ENCODE measurements at regions not wholly inside any gene's neighbourhood (a gene's known extent, or its start where the extent isn't known, plus 50 kb on each side); places are given as distances from the start of the nearest gene placed in this dataset.

DNA sequence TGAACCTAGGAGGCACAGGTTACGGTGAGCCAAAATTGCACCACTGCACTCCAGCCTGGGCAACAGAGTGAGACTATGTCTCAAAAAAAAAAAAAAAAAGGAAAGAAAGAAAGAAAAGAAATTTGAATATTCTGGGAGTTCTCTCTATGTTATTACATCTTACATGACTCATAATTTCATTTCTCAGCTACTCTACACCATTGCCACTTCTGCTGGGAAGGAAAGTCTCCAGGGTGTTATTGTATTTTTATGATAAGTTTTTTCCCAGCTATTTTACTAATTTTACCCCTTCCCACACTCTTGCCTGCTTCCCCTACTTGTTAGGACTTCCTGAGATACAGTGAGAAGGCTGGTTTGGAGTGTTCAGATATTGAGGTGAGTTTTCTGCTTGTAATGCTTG is 69.7 kb upstream of the UMPS start:
- ATAC-seq = no peak
- in situ Hi-C loops (cut with HindIII; ENCODE audit: low pct_unique_long_range_greater_than_20kb, low sequenced_read_pairs) = no loop called here
- no TSS peak for BruUV-seq (replicated peaks)
- H3K9me3 ChIP-seq (ENCODE audit: control insufficient read depth, insufficient read depth, low read depth, low read length) = no peaks in the 10 kb centered on the region
- intact Hi-C loops (cut with micrococcal nuclease; ENCODE audit: unreplicated experiment) = no loop called here
- H3K27ac ChIP-seq (ENCODE audit: low read length) = no peak overlapping the region
- no peaks in the 10 kb centered on the region for H3K36me3 ChIP-seq (ENCODE audit: control insufficient read depth, insufficient read depth, low read length)
- peaks cover 17% of the 10 kb centered on the region for H3K27me3 ChIP-seq (ENCODE audit: control insufficient read depth, insufficient read depth, low read length)
- no peaks in the 10 kb centered on the region for H3K4me1 ChIP-seq (ENCODE audit: control insufficient read depth, insufficient read depth, low read length)
- POLR2A ChIA-PET = interaction anchor here (0.6 kb wide), 1 partner anchor 733 kb away, joined by 5 read pairs; no protein-coding TSS in a partner anchor
- DNase-seq (ENCODE audit: low read depth, low spot score) = no peak
- no peak overlapping the region for H3K4me3 ChIP-seq (ENCODE audit: low read depth in 2 of 2, low read length in 2 of 2)
- TF ChIP-seq TCF7L2 (IDR thresholded peaks at IDR 0.05; ENCODE audit: low read depth, low read length) (no peak), SIN3A (IDR thresholded peaks at IDR 0.05; ENCODE audit: borderline replicate concordance, insufficient read depth, low read depth, low read length) (no peak), POLR2AphosphoS5 (IDR thresholded peaks at IDR 0.05; ENCODE audit: low read depth, low read length) (no peak)
- TF ChIP-seq, protein P1, sequence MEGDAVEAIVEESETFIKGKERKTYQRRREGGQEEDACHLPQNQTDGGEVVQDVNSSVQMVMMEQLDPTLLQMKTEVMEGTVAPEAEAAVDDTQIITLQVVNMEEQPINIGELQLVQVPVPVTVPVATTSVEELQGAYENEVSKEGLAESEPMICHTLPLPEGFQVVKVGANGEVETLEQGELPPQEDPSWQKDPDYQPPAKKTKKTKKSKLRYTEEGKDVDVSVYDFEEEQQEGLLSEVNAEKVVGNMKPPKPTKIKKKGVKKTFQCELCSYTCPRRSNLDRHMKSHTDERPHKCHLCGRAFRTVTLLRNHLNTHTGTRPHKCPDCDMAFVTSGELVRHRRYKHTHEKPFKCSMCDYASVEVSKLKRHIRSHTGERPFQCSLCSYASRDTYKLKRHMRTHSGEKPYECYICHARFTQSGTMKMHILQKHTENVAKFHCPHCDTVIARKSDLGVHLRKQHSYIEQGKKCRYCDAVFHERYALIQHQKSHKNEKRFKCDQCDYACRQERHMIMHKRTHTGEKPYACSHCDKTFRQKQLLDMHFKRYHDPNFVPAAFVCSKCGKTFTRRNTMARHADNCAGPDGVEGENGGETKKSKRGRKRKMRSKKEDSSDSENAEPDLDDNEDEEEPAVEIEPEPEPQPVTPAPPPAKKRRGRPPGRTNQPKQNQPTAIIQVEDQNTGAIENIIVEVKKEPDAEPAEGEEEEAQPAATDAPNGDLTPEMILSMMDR (IDR thresholded peaks at IDR 0.05) = no peak
- TF ChIP-seq, protein P2, sequence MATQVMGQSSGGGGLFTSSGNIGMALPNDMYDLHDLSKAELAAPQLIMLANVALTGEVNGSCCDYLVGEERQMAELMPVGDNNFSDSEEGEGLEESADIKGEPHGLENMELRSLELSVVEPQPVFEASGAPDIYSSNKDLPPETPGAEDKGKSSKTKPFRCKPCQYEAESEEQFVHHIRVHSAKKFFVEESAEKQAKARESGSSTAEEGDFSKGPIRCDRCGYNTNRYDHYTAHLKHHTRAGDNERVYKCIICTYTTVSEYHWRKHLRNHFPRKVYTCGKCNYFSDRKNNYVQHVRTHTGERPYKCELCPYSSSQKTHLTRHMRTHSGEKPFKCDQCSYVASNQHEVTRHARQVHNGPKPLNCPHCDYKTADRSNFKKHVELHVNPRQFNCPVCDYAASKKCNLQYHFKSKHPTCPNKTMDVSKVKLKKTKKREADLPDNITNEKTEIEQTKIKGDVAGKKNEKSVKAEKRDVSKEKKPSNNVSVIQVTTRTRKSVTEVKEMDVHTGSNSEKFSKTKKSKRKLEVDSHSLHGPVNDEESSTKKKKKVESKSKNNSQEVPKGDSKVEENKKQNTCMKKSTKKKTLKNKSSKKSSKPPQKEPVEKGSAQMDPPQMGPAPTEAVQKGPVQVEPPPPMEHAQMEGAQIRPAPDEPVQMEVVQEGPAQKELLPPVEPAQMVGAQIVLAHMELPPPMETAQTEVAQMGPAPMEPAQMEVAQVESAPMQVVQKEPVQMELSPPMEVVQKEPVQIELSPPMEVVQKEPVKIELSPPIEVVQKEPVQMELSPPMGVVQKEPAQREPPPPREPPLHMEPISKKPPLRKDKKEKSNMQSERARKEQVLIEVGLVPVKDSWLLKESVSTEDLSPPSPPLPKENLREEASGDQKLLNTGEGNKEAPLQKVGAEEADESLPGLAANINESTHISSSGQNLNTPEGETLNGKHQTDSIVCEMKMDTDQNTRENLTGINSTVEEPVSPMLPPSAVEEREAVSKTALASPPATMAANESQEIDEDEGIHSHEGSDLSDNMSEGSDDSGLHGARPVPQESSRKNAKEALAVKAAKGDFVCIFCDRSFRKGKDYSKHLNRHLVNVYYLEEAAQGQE (IDR thresholded peaks at IDR 0.05; ENCODE audit: insufficient read depth in 1 of 2, low read depth in 2 of 2, low read length in 1 of 2) = no peak
- CTCF ChIA-PET = interaction anchor here (0.6 to 0.7 kb wide), 2 partner anchors 27 to 28 kb away, joined by 3 to 9 read pairs; no protein-coding TSS in a partner anchor

GRCh38 chr3:124663690-124664089 is 66.6 kb upstream of the UMPS start:
- TF ChIP-seq, protein P1 (IDR thresholded peaks at IDR 0.05) = no peak
- TF ChIP-seq, protein P2 (IDR thresholded peaks at IDR 0.05; ENCODE audit: insufficient read depth in 1 of 2, low read depth in 2 of 2, low read length in 1 of 2) = no peak
- TF ChIP-seq SIN3A (IDR thresholded peaks at IDR 0.05; ENCODE audit: borderline replicate concordance, insufficient read depth, low read depth, low read length) = no peak
- no peak for TF ChIP-seq POLR2AphosphoS5 (IDR thresholded peaks at IDR 0.05; ENCODE audit: low read depth, low read length)
- no peak for TF ChIP-seq TCF7L2 (IDR thresholded peaks at IDR 0.05; ENCODE audit: low read depth, low read length)
- Histone ChIP-seq H3K9me3 (ENCODE audit: control insufficient read depth, insufficient read depth, low read depth, low read length) (no peaks in the 10 kb centered on the region), H3K4me1 (ENCODE audit: control insufficient read depth, insufficient read depth, low read length) (no peaks in the 10 kb centered on the region), H3K36me3 (ENCODE audit: control insufficient read depth, insufficient read depth, low read length) (no peaks in the 10 kb centered on the region), H3K4me3 (ENCODE audit: low read depth in 2 of 2, low read length in 2 of 2) (no peak overlapping the region), H3K27ac (ENCODE audit: low read length) (no peak overlapping the region), H3K27me3 (ENCODE audit: control insufficient read depth, insufficient read depth, low read length) (peaks cover 21% of the 10 kb centered on the region)
- no TSS peak for BruUV-seq (replicated peaks)
- ChIA-PET CTCF (interaction anchor here (1.4 kb wide), 1 partner anchor 25 kb away, joined by 8 read pairs; no protein-coding TSS in a partner anchor), POLR2A (no interaction called here)
- DNase-seq (ENCODE audit: low read depth, low spot score) (no peak), ATAC-seq (no peak)
- in situ Hi-C loops (cut with HindIII; ENCODE audit: low pct_unique_long_range_greater_than_20kb, low sequenced_read_pairs) = no loop called here
- intact Hi-C loops (cut with micrococcal nuclease; ENCODE audit: unreplicated experiment) = no loop called here
